Ishikawa (cell line): ENCODE measurements at regions not wholly inside any gene's neighbourhood (a gene's known extent, or its start where the extent isn't known, plus 50 kb on each side); places are given as distances from the start of the nearest gene placed in this dataset.

Source experiments
- EP300 ChIP-seq: IDR thresholded peaks from 2 replicates; pipeline ENCODE4 v1.6.1; 2012; ENCODE audit warnings: borderline replicate concordance
- NFIC ChIP-seq: IDR thresholded peaks from 2 replicates; pipeline ENCODE4 v1.6.1; 2012
- REST ChIP-seq: IDR thresholded peaks from 2 replicates; pipeline ENCODE4 v1.6.1; 2012; ENCODE audit warnings: low read depth, mild to moderate bottlenecking
- TCF12 ChIP-seq: IDR thresholded peaks from 2 replicates; pipeline ENCODE4 v1.6.1; 2012; ENCODE audit warnings: low read depth
- TEAD4 ChIP-seq: IDR thresholded peaks from 2 replicates; pipeline ENCODE4 v1.6.1; 2012
- YY1 ChIP-seq: IDR thresholded peaks from 2 replicates; pipeline ENCODE4 v1.6.1; 2012; ENCODE audit warnings: low read depth
- TF ChIP-seq, protein P1 (sequence below): IDR thresholded peaks from 2 replicates; pipeline ENCODE4 v1.6.1; 2012
- TF ChIP-seq, protein P2 (sequence below): IDR thresholded peaks from 2 replicates; pipeline ENCODE4 v1.6.1; 2012

DNA sequence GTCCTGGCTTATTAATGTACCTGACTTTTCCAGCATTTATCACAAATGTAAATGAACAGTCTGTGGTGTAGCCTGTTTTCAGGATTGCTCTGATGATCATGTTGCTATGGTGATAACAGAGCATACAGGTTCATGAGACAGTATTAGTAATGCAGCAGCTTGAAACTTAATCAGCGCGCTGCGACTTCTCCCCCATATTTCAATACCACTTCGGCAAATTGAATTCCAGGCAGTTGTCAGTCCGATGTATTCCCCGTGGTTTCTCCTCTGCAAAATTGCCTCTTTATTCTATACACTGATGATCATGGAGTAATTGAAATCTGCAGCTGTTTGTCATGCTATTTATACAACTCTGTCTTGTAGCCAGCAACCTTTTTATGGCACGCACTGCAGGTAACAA, 239.3 kb downstream of the C4orf33 start:
- TF ChIP-seq REST (no peak), TEAD4 (no peak), NFIC (no peak), TCF12 (no peak), EP300 (no peak), YY1 (no peak)
- TF ChIP-seq, protein P1, sequence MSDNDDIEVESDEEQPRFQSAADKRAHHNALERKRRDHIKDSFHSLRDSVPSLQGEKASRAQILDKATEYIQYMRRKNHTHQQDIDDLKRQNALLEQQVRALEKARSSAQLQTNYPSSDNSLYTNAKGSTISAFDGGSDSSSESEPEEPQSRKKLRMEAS = no peak
- TF ChIP-seq, protein P2, sequence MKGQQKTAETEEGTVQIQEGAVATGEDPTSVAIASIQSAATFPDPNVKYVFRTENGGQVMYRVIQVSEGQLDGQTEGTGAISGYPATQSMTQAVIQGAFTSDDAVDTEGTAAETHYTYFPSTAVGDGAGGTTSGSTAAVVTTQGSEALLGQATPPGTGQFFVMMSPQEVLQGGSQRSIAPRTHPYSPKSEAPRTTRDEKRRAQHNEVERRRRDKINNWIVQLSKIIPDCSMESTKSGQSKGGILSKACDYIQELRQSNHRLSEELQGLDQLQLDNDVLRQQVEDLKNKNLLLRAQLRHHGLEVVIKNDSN = no peak
